H9 (cell line): ENCODE measurements at regions not wholly inside any gene's neighbourhood (a gene's known extent, or its start where the extent isn't known, plus 50 kb on each side); places are given as distances from the start of the nearest gene placed in this dataset.

Source experiments
- DNase-seq: peaks from one replicate; pipeline ENCODE4 v3.0.0-alpha.2; 2017
- H2AFZ ChIP-seq: one replicate; pipeline ENCODE4 v1.6.1; 2013; ENCODE audit warnings: mild to moderate bottlenecking, low read length, control low read depth, moderate library complexity
- H2AK5ac ChIP-seq: 2 replicates; pipeline ENCODE4 v1.6.1; 2013; ENCODE audit warnings: low read length, control low read depth, mixed read lengths; ENCODE audit not compliant: insufficient read length
- H2BK120ac ChIP-seq: one replicate; pipeline ENCODE4 v1.6.1; 2013; ENCODE audit warnings: low read depth, mild to moderate bottlenecking, low read length, control low read depth, inconsistent platforms; ENCODE audit not compliant: poor library complexity, severe bottlenecking
- H2BK12ac ChIP-seq: 2 replicates; pipeline ENCODE4 v1.6.1; 2013; ENCODE audit warnings: low read length, control low read depth, mixed read lengths, low read depth; ENCODE audit not compliant: insufficient read length
- H2BK15ac ChIP-seq: 2 replicates; pipeline ENCODE4 v1.6.1; 2013; ENCODE audit warnings: low read depth, low read length, control low read depth
- H2BK20ac ChIP-seq: one replicate; pipeline ENCODE4 v1.6.1; 2013; ENCODE audit warnings: low read depth, mild to moderate bottlenecking, low read length, control low read depth, inconsistent platforms; ENCODE audit not compliant: poor library complexity, severe bottlenecking
- H2BK5ac ChIP-seq: 2 replicates; pipeline ENCODE4 v1.6.1; 2013; ENCODE audit warnings: low read length, control low read depth, mixed read lengths; ENCODE audit not compliant: insufficient read length
- H3K14ac ChIP-seq: 2 replicates; pipeline ENCODE4 v1.6.1; 2013; ENCODE audit warnings: low read length, control low read depth; ENCODE audit not compliant: insufficient read depth
- H3K18ac ChIP-seq: 2 replicates; pipeline ENCODE4 v1.6.1; 2013; ENCODE audit warnings: low read depth, mild to moderate bottlenecking, mixed read lengths, low read length, control low read depth; ENCODE audit not compliant: insufficient read length
- H3K23ac ChIP-seq: 2 replicates; pipeline ENCODE4 v1.6.1; 2013; ENCODE audit warnings: low read length, control low read depth, mixed read lengths, low read depth; ENCODE audit not compliant: insufficient read length
- H3K23me2 ChIP-seq: 2 replicates; pipeline ENCODE4 v1.6.1; 2013; ENCODE audit warnings: low read depth, mild to moderate bottlenecking, mixed read lengths, low read length, control low read depth; ENCODE audit not compliant: insufficient read length, poor library complexity, severe bottlenecking
- H3K27ac ChIP-seq: 2 replicates; pipeline ENCODE4 v1.5.1; 2013; ENCODE audit warnings: low read length, control low read depth, mixed read lengths, low read depth; ENCODE audit not compliant: insufficient read length
- H3K27me3 ChIP-seq: 2 replicates; pipeline ENCODE4 v1.6.1; 2013; ENCODE audit warnings: low read length, control low read depth, inconsistent platforms; ENCODE audit not compliant: insufficient read depth
- H3K4ac ChIP-seq: 2 replicates; pipeline ENCODE4 v1.6.1; 2013; ENCODE audit warnings: low read depth, mild to moderate bottlenecking, control low read depth, inconsistent platforms, low read length, moderate library complexity
- H3K4me1 ChIP-seq: 2 replicates; pipeline ENCODE4 v1.6.1; 2013; ENCODE audit warnings: low read length, control low read depth, inconsistent platforms; ENCODE audit not compliant: insufficient read depth
- H3K4me2 ChIP-seq: 2 replicates; pipeline ENCODE4 v1.6.1; 2013; ENCODE audit warnings: low read length, control low read depth, mixed read lengths; ENCODE audit not compliant: insufficient read length, insufficient read depth
- H3K56ac ChIP-seq: 2 replicates; pipeline ENCODE4 v1.6.1; 2013; ENCODE audit warnings: low read depth, mild to moderate bottlenecking, mixed read lengths, low read length, control low read depth; ENCODE audit not compliant: insufficient read length
- H3K79me1 ChIP-seq: 2 replicates; pipeline ENCODE4 v1.6.1; 2013; ENCODE audit warnings: low read depth, mild to moderate bottlenecking, moderate library complexity, low read length, control low read depth, inconsistent platforms; ENCODE audit not compliant: insufficient read depth, poor library complexity, severe bottlenecking
- H3K79me2 ChIP-seq: 2 replicates; pipeline ENCODE4 v1.6.1; 2013; ENCODE audit warnings: low read length, control low read depth, inconsistent platforms; ENCODE audit not compliant: insufficient read depth
- H3K9ac ChIP-seq: 2 replicates; pipeline ENCODE4 v1.6.1; 2013; ENCODE audit warnings: low read length, control low read depth, mixed read lengths; ENCODE audit not compliant: insufficient read length; ENCODE audit errors: extremely low read depth
- H3K9me3 ChIP-seq: one replicate; pipeline ENCODE4 v1.6.1; 2013; ENCODE audit warnings: low read depth, low read length, inconsistent platforms; ENCODE audit not compliant: control insufficient read depth
- H3T11ph ChIP-seq: one replicate; pipeline ENCODE4 v1.6.1; 2013; ENCODE audit warnings: mild to moderate bottlenecking, low read length, control low read depth, inconsistent platforms
- H4K20me1 ChIP-seq: one replicate; pipeline ENCODE4 v1.6.1; 2013; ENCODE audit not compliant: control insufficient read depth, insufficient read length, insufficient read depth
- H4K5ac ChIP-seq: 2 replicates; pipeline ENCODE4 v1.6.1; 2013; ENCODE audit warnings: low read depth, mild to moderate bottlenecking, mixed read lengths, low read length, control low read depth; ENCODE audit not compliant: insufficient read length
- H4K8ac ChIP-seq: replicated peaks from 2 replicates; pipeline ENCODE4 v1.6.1; 2013; ENCODE audit warnings: low read length, control low read depth, mixed read lengths, low read depth; ENCODE audit not compliant: insufficient read length
- H4K91ac ChIP-seq: 2 replicates; pipeline ENCODE4 v1.6.1; 2013; ENCODE audit warnings: low read depth, mild to moderate bottlenecking, moderate library complexity, mixed read lengths, low read length, control low read depth; ENCODE audit not compliant: insufficient read length
- H3K27ac Mint-ChIP-seq, 3 experiments: 2 replicates in 2 of 3; 3 replicates in 1 of 3; pipeline ENCODE4 v1.8.0; 2020 to 2021; ENCODE audit warnings: mixed read lengths in 3 of 3, mild to moderate bottlenecking in 1 of 3, moderate library complexity in 1 of 3
- H3K27me3 Mint-ChIP-seq: 2 replicates; pipeline ENCODE4 v1.8.0; 2021; ENCODE audit warnings: low read depth, mild to moderate bottlenecking, moderate library complexity, mixed read lengths
- H3K36me3 Mint-ChIP-seq, 3 experiments: 2 replicates in 2 of 3; 3 replicates in 1 of 3; pipeline ENCODE4 v1.8.0; 2020 to 2021; ENCODE audit warnings: low read depth in 3 of 3, mixed read lengths in 3 of 3; ENCODE audit not compliant: insufficient read depth in 1 of 3
- H3K4me1 Mint-ChIP-seq, 2 experiments: 2 replicates each; pipeline ENCODE4 v1.8.0; 2020; ENCODE audit warnings: mixed read lengths in 2 of 2
- H3K4me3 Mint-ChIP-seq, 2 experiments: 2 replicates in 1 of 2; 3 replicates in 1 of 2; pipeline ENCODE4 v1.8.0; 2020 to 2021; ENCODE audit warnings: mild to moderate bottlenecking in 2 of 2, mixed read lengths in 2 of 2, moderate library complexity in 1 of 2
- H3K9me3 Mint-ChIP-seq, 2 experiments: 2 replicates in 1 of 2; 3 replicates in 1 of 2; pipeline ENCODE4 v1.8.0; 2020; ENCODE audit warnings: mild to moderate bottlenecking in 2 of 2, mixed read lengths in 2 of 2, moderate library complexity in 1 of 2
- WGBS: extraction: QIAGEN DNeasy Blood & Tissue Kit; methylation state at CpG from one replicate; pipeline ENCODE4 v1.1.7; 2013; ENCODE audit warnings: missing lambda C conversion rate, low lambda C conversion rate, mixed read lengths; ENCODE audit not compliant: insufficient read length; ENCODE audit errors: extremely low coverage; 5-methylcytosine and 5-hydroxymethylcytosine counted together
- TF ChIP-seq, protein P1 (sequence below): fragments of 200-600 bp; sonication (generic); conservative IDR thresholded peaks from 3 replicates; pipeline ENCODE4 v1.8.0; 2021; ENCODE audit warnings: antibody characterized with exemption, mild to moderate bottlenecking

DNA sequence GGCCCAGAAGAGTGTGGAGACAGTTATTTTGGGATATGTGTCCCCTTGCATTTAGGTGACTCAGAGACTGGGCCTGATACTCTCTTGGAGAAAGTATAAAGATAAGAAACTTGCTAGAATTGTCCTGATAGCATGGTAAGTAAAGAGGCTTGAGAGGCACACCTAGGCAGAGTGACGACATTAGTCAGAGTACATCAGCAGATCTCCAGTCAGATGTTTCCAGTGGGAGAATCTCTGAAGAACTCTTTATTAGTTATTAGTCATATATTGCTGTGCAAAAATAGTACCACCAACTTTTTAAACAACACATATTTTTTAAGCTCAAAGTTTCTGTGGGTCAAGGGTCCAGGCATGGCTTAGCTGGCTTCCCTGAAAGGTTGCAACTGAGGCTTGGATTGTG lies 182.6 kb downstream of the NEBL start:
- H3K36me3 Mint-ChIP-seq = no peaks in the 10 kb centered on the region; a peak in 1 of 7 replicates

More for the DNA sequence above, 182.6 kb downstream of the NEBL start:
- no peak overlapping the region for H3K27ac Mint-ChIP-seq
- no peak overlapping the region for H3K14ac ChIP-seq
- H2BK15ac ChIP-seq = no peak overlapping the region
- no peak overlapping the region for H2BK5ac ChIP-seq
- H3K27me3 ChIP-seq = no peaks in the 10 kb centered on the region
- no peak overlapping the region for H3K4me2 ChIP-seq
- no peak overlapping the region for H3K56ac ChIP-seq
- no peak overlapping the region for H2BK12ac ChIP-seq
- H4K20me1 ChIP-seq = no peaks in the 10 kb centered on the region
- H4K8ac ChIP-seq = no peak overlapping the region
- H3K23ac ChIP-seq = no peak overlapping the region
- no CpG with 5 or more reads among the region's 1 CpG for WGBS
- H3K4me1 Mint-ChIP-seq = peaks cover 20 to 30% of the 10 kb centered on the region in 2 experiments
- no peak overlapping the region for H3K27ac ChIP-seq
- no peak overlapping the region for H4K5ac ChIP-seq
- H3K4me1 ChIP-seq = no peaks in the 10 kb centered on the region; the same call in 1 of the 2 replicates
- H3K79me1 ChIP-seq = no peaks in the 10 kb centered on the region
- TF ChIP-seq, protein P1, sequence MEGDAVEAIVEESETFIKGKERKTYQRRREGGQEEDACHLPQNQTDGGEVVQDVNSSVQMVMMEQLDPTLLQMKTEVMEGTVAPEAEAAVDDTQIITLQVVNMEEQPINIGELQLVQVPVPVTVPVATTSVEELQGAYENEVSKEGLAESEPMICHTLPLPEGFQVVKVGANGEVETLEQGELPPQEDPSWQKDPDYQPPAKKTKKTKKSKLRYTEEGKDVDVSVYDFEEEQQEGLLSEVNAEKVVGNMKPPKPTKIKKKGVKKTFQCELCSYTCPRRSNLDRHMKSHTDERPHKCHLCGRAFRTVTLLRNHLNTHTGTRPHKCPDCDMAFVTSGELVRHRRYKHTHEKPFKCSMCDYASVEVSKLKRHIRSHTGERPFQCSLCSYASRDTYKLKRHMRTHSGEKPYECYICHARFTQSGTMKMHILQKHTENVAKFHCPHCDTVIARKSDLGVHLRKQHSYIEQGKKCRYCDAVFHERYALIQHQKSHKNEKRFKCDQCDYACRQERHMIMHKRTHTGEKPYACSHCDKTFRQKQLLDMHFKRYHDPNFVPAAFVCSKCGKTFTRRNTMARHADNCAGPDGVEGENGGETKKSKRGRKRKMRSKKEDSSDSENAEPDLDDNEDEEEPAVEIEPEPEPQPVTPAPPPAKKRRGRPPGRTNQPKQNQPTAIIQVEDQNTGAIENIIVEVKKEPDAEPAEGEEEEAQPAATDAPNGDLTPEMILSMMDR = no peak
- no peak overlapping the region for H3K4me3 Mint-ChIP-seq
- H3K79me2 ChIP-seq = no peaks in the 10 kb centered on the region
- H2AFZ ChIP-seq = no peak overlapping the region
- no peak overlapping the region for H3K18ac ChIP-seq
- no peak overlapping the region for H2BK20ac ChIP-seq
- H4K91ac ChIP-seq = no peak overlapping the region
- H3K23me2 ChIP-seq = no peaks in the 10 kb centered on the region
- H3K9me3 ChIP-seq = no peaks in the 10 kb centered on the region
- no peak overlapping the region for H3K9ac ChIP-seq
- H3K27me3 Mint-ChIP-seq = peaks cover 12% of the 10 kb centered on the region
- H2BK120ac ChIP-seq = no peak overlapping the region
- no peak overlapping the region for H2AK5ac ChIP-seq
- H3T11ph ChIP-seq = no peak overlapping the region
- H3K4ac ChIP-seq = no peak overlapping the region
- no peak for DNase-seq
- H3K9me3 Mint-ChIP-seq = 0 out of 5 replicates have a peak, but pooled peaks cover 0 to 3% of the 10 kb centered on the region in 2 experiments
